ENCODE measurements at regions not wholly inside any gene's neighbourhood (a gene's known extent, or its start where the extent isn't known, plus 50 kb on each side); places are given as distances from the start of the nearest gene placed in this dataset.

GRCh38 chr3:3368306-3368705, 188.8 kb upstream of the CRBN start:
- Mint-ChIP-seq H3K36me3 (ENCODE audit: low read depth) (no peaks in the 10 kb centered on the region), H3K27ac (no peak overlapping the region), H3K9me3 (no peaks in the 10 kb centered on the region), H3K27me3 (ENCODE audit: insufficient read depth) (no peaks in the 10 kb centered on the region), H3K4me3 (no peak overlapping the region), H3K4me1 (peaks cover 3% of the 10 kb centered on the region)
- Histone ChIP-seq H3K27ac (ENCODE audit: low read depth, low read length) (no peak overlapping the region), H3K27me3 (ENCODE audit: control insufficient read depth, insufficient read depth, low read length, poor library complexity, severe bottlenecking) (no peaks in the 10 kb centered on the region), H3K4me3 (ENCODE audit: low read length) (no peak overlapping the region), H3K4me1 (ENCODE audit: control insufficient read depth, insufficient read depth, low read length) (no peaks in the 10 kb centered on the region), H3K36me3 (ENCODE audit: control insufficient read depth, insufficient read depth, low read length) (no peaks in the 10 kb centered on the region), H3K9ac (ENCODE audit: extremely low read depth, low read length, poor library complexity, severe bottlenecking) (no peak overlapping the region), H3K9me3 (ENCODE audit: control insufficient read depth, low read length) (no peaks in the 10 kb centered on the region)
- no peak for DNase-seq
- 76 to 92% methylated on average over 2 to 4 of the region's 4 CpGs for WGBS, 2 experiments (ENCODE audit: insufficient coverage in 1 of 2, insufficient read length in 1 of 2)
- no peak for TF ChIP-seq CTCF (conservative IDR thresholded peaks at IDR 0.05)

- Mint-ChIP-seq H3K4me3 (no peak overlapping the region), H3K9me3 (no peaks in the 10 kb centered on the region), H3K27ac (no peak overlapping the region), H3K27me3 (ENCODE audit: insufficient read depth) (no peaks in the 10 kb centered on the region), H3K36me3 (ENCODE audit: low read depth) (no peaks in the 10 kb centered on the region), H3K4me1 (no peaks in the 10 kb centered on the region)
- no peak for TF ChIP-seq CTCF (conservative IDR thresholded peaks at IDR 0.05)
- Histone ChIP-seq H3K36me3 (ENCODE audit: control insufficient read depth, insufficient read depth, low read length) (no peaks in the 10 kb centered on the region), H3K4me3 (ENCODE audit: low read length) (no peak overlapping the region), H3K27ac (ENCODE audit: low read depth, low read length) (no peak overlapping the region), H3K9me3 (ENCODE audit: control insufficient read depth, low read length) (no peaks in the 10 kb centered on the region), H3K4me1 (ENCODE audit: control insufficient read depth, insufficient read depth, low read length) (no peaks in the 10 kb centered on the region), H3K9ac (ENCODE audit: extremely low read depth, low read length, poor library complexity, severe bottlenecking) (no peak overlapping the region), H3K27me3 (ENCODE audit: control insufficient read depth, insufficient read depth, low read length, poor library complexity, severe bottlenecking) (no peaks in the 10 kb centered on the region)
- DNase-seq: no peak
- 92 to 100% methylated on average over 2 to 5 of the region's 5 CpGs for WGBS, 2 experiments (ENCODE audit: insufficient coverage in 1 of 2, insufficient read length in 1 of 2)
Measured at GRCh38 chr3:3366386-3366785, 186.9 kb upstream of the CRBN start.

GRCh38 chr3:3365716-3366115, 186.2 kb upstream of the CRBN start:
- no peaks in the 10 kb centered on the region for H3K27me3 Mint-ChIP-seq (ENCODE audit: insufficient read depth)

More at GRCh38 chr3:3365716-3366115, 186.2 kb upstream of the CRBN start:
- H3K36me3 Mint-ChIP-seq (ENCODE audit: low read depth): no peaks in the 10 kb centered on the region
- H3K27ac ChIP-seq (ENCODE audit: low read depth, low read length): no peak overlapping the region
- 88 to 92% methylated on average over 2 of the region's 2 CpGs for WGBS, 2 experiments (ENCODE audit: insufficient coverage in 1 of 2, insufficient read length in 1 of 2)
- no peak for TF ChIP-seq CTCF (conservative IDR thresholded peaks at IDR 0.05)
- H3K9ac ChIP-seq (ENCODE audit: extremely low read depth, low read length, poor library complexity, severe bottlenecking): no peak overlapping the region
- H3K27ac Mint-ChIP-seq: no peak overlapping the region
- no peaks in the 10 kb centered on the region for H3K4me1 Mint-ChIP-seq
- no peaks in the 10 kb centered on the region for H3K9me3 Mint-ChIP-seq
- no peak for DNase-seq
- no peaks in the 10 kb centered on the region for H3K27me3 ChIP-seq (ENCODE audit: control insufficient read depth, insufficient read depth, low read length, poor library complexity, severe bottlenecking)
- H3K36me3 ChIP-seq (ENCODE audit: control insufficient read depth, insufficient read depth, low read length): no peaks in the 10 kb centered on the region
- no peak overlapping the region for H3K4me3 Mint-ChIP-seq
- no peaks in the 10 kb centered on the region for H3K9me3 ChIP-seq (ENCODE audit: control insufficient read depth, low read length)
- no peak overlapping the region for H3K4me3 ChIP-seq (ENCODE audit: low read length)
- no peaks in the 10 kb centered on the region for H3K4me1 ChIP-seq (ENCODE audit: control insufficient read depth, insufficient read depth, low read length)
